IPS DF 6.9 (cell line): ENCODE measurements at regions not wholly inside any gene's neighbourhood (a gene's known extent, or its start where the extent isn't known, plus 50 kb on each side); places are given as distances from the start of the nearest gene placed in this dataset.

Experiments used
- DNase-seq: peaks from one replicate; pipeline ENCODE4 v3.0.0-alpha.2; 2013; ENCODE audit warnings: low read depth, low spot score
- H3K27ac ChIP-seq: one replicate; pipeline ENCODE4 v1.5.1; 2013; ENCODE audit warnings: low read length, control low read depth
- H3K27me3 ChIP-seq: 2 replicates; pipeline ENCODE4 v1.6.1; 2013; ENCODE audit warnings: mild to moderate bottlenecking, low read length; ENCODE audit not compliant: control insufficient read depth, insufficient read depth
- H3K36me3 ChIP-seq: 2 replicates; pipeline ENCODE4 v1.6.1; 2013; ENCODE audit warnings: low read length; ENCODE audit not compliant: control insufficient read depth, insufficient read depth
- H3K4me1 ChIP-seq: 2 replicates; pipeline ENCODE4 v1.6.1; 2013; ENCODE audit warnings: low read length; ENCODE audit not compliant: control insufficient read depth, insufficient read depth
- H3K4me3 ChIP-seq: 2 replicates; pipeline ENCODE4 v1.5.1; 2013; ENCODE audit warnings: mild to moderate bottlenecking, low read length
- H3K9me3 ChIP-seq: 2 replicates; pipeline ENCODE4 v1.6.1; 2013; ENCODE audit warnings: low read length, inconsistent platforms; ENCODE audit not compliant: control insufficient read depth, insufficient read depth
- WGBS: extraction: QIAGEN DNeasy Blood & Tissue Kit; methylation state at CpG from one replicate; pipeline ENCODE4 v1.1.7; 2013; ENCODE audit warnings: mixed read lengths, missing lambda C conversion rate; ENCODE audit not compliant: insufficient read length, insufficient coverage; 5-methylcytosine and 5-hydroxymethylcytosine counted together

- Histone ChIP-seq H3K27ac (no peak overlapping the region), H3K4me3 (no peak overlapping the region), H3K36me3 (no peaks in the 10 kb centered on the region), H3K27me3 (no peaks in the 10 kb centered on the region), H3K4me1 (no peaks in the 10 kb centered on the region), H3K9me3 (no peaks in the 10 kb centered on the region)
- no peak for DNase-seq
- WGBS, result no CpG with 5 or more reads among the region's 2 CpGs
Observed at GRCh38 chr11:15807827-15808226, 548.5 kb downstream of the SOX6 start.

GRCh38 chr11:15810082-15810481 is 546.3 kb downstream of the SOX6 start:
- no peaks in the 10 kb centered on the region for H3K9me3 ChIP-seq
- DNase-seq, result no peak
- no peaks in the 10 kb centered on the region for H3K36me3 ChIP-seq
- no peaks in the 10 kb centered on the region for H3K4me1 ChIP-seq
- WGBS, result no CpG with 5 or more reads among the region's 3 CpGs
- H3K4me3 ChIP-seq, result no peak overlapping the region
- H3K27ac ChIP-seq, result no peak overlapping the region
- H3K27me3 ChIP-seq, result no peaks in the 10 kb centered on the region

- no peak for DNase-seq
- Histone ChIP-seq H3K4me3 (no peak overlapping the region), H3K27ac (no peak overlapping the region), H3K36me3 (no peaks in the 10 kb centered on the region), H3K4me1 (no peaks in the 10 kb centered on the region), H3K27me3 (no peaks in the 10 kb centered on the region), H3K9me3 (no peaks in the 10 kb centered on the region)
- no CpG with 5 or more reads among the region's 2 CpGs for WGBS
Observed at GRCh38 chr11:15810525-15810924, 545.8 kb downstream of the SOX6 start.

- WGBS, result no CpG with 5 or more reads among the region's 4 CpGs
- Histone ChIP-seq H3K27ac (no peak overlapping the region), H3K4me1 (no peaks in the 10 kb centered on the region), H3K9me3 (no peaks in the 10 kb centered on the region), H3K4me3 (no peak overlapping the region), H3K36me3 (no peaks in the 10 kb centered on the region), H3K27me3 (no peaks in the 10 kb centered on the region)
- no peak for DNase-seq
Observed at GRCh38 chr11:15815246-15816195, 540.8 kb downstream of the SOX6 start.

- Histone ChIP-seq H3K9me3 (no peaks in the 10 kb centered on the region), H3K4me3 (no peak overlapping the region), H3K36me3 (no peaks in the 10 kb centered on the region), H3K27me3 (no peaks in the 10 kb centered on the region), H3K4me1 (no peaks in the 10 kb centered on the region), H3K27ac (no peak overlapping the region)
- WGBS, result no CpG with 5 or more reads among the region's 2 CpGs
- DNase-seq, result no peak
Observed at GRCh38 chr11:15816260-15816871, 540.0 kb downstream of the SOX6 start.

- Histone ChIP-seq H3K9me3 (no peaks in the 10 kb centered on the region), H3K4me1 (no peaks in the 10 kb centered on the region), H3K27ac (no peak overlapping the region), H3K36me3 (no peaks in the 10 kb centered on the region), H3K4me3 (no peak overlapping the region), H3K27me3 (no peaks in the 10 kb centered on the region)
- WGBS, result no CpG with 5 or more reads among the region's 5 CpGs
- no peak for DNase-seq
Observed at GRCh38 chr11:15817001-15817400, 539.3 kb downstream of the SOX6 start.

- WGBS, result no CpG with 5 or more reads among the region's 6 CpGs
- Histone ChIP-seq H3K4me1 (no peaks in the 10 kb centered on the region), H3K27me3 (no peaks in the 10 kb centered on the region), H3K9me3 (no peaks in the 10 kb centered on the region), H3K4me3 (no peak overlapping the region), H3K27ac (no peak overlapping the region), H3K36me3 (no peaks in the 10 kb centered on the region)
- DNase-seq, result no peak
Observed at GRCh38 chr11:15818132-15818842, 538.1 kb downstream of the SOX6 start.

GRCh38 chr11:15819679-15820286 is 536.6 kb downstream of the SOX6 start:
- WGBS, result no CpG with 5 or more reads among the region's 8 CpGs
- Histone ChIP-seq H3K36me3 (no peaks in the 10 kb centered on the region), H3K4me1 (no peaks in the 10 kb centered on the region), H3K27ac (no peak overlapping the region), H3K27me3 (no peaks in the 10 kb centered on the region), H3K4me3 (no peak overlapping the region), H3K9me3 (no peaks in the 10 kb centered on the region)
- DNase-seq, result peak; percentile 25

GRCh38 chr11:15821451-15821850 is 534.9 kb downstream of the SOX6 start:
- H3K4me3 ChIP-seq, result no peak overlapping the region
- no peaks in the 10 kb centered on the region for H3K4me1 ChIP-seq
- H3K36me3 ChIP-seq, result no peaks in the 10 kb centered on the region
- H3K27ac ChIP-seq, result no peak overlapping the region
- DNase-seq, result no peak
- no peaks in the 10 kb centered on the region for H3K9me3 ChIP-seq
- no peaks in the 10 kb centered on the region for H3K27me3 ChIP-seq

GRCh38 chr11:15824060-15824459 is 532.3 kb downstream of the SOX6 start:
- no peaks in the 10 kb centered on the region for H3K36me3 ChIP-seq
- no peak for DNase-seq
- H3K4me3 ChIP-seq, result no peak overlapping the region
- H3K4me1 ChIP-seq, result no peaks in the 10 kb centered on the region
- WGBS, result no CpG with 5 or more reads among the region's 1 CpG
- no peaks in the 10 kb centered on the region for H3K9me3 ChIP-seq
- H3K27me3 ChIP-seq, result no peaks in the 10 kb centered on the region
- H3K27ac ChIP-seq, result no peak overlapping the region
